Subcutaneous abdominal adipose tissue (tissue), 5 donors: ENCODE measurements at regions not wholly inside any gene's neighbourhood (a gene's known extent, or its start where the extent isn't known, plus 50 kb on each side); places are given as distances from the start of the nearest gene placed in this dataset.
"Not testable (repeated sequence)": the region's sequence is repeated elsewhere in the genome, so short reads cannot be mapped to it uniquely, and the experiment has no call there.

ENCODE experiments used
- H3K27ac ChIP-seq: one replicate; pipeline ENCODE4 v1.7.0; 2013; ENCODE audit warnings: low read depth, mild to moderate bottlenecking, inconsistent platforms, low read length, moderate library complexity
- H3K27me3 ChIP-seq, 5 donors: one replicate each; pipeline ENCODE4 v1.7.0; 2013; ENCODE audit warnings: low read length in 5 of 5, inconsistent platforms in 1 of 5; ENCODE audit not compliant: control insufficient read depth in 5 of 5, insufficient read depth in 4 of 5
- H3K36me3 ChIP-seq, 5 donors: one replicate each; pipeline ENCODE4 v1.7.0; 2013; ENCODE audit warnings: low read length in 5 of 5; ENCODE audit not compliant: control insufficient read depth in 5 of 5, insufficient read depth in 5 of 5
- H3K4me1 ChIP-seq, 5 donors: one replicate each; pipeline ENCODE4 v1.7.0; 2013; ENCODE audit warnings: low read length in 5 of 5, mild to moderate bottlenecking in 3 of 5, moderate library complexity in 1 of 5; ENCODE audit not compliant: control insufficient read depth in 5 of 5, insufficient read depth in 5 of 5
- H3K4me3 ChIP-seq, 5 donors: one replicate each; pipeline ENCODE4 v1.7.0; 2013; ENCODE audit warnings: low read length in 5 of 5, low read depth in 1 of 5
- H3K9ac ChIP-seq, 5 donors: one replicate each; pipeline ENCODE4 v1.7.0; 2013; ENCODE audit warnings: low read length in 5 of 5, mild to moderate bottlenecking in 4 of 5, moderate library complexity in 3 of 5
- H3K9me3 ChIP-seq, 5 donors: one replicate each; pipeline ENCODE4 v1.7.0; 2013; ENCODE audit warnings: low read length in 5 of 5; ENCODE audit not compliant: control insufficient read depth in 5 of 5
- donor health status: healthy.
- donor health status: healthy.
- donor health status: healthy.
- donor health status: healthy.
- donor health status: healthy.

DNA sequence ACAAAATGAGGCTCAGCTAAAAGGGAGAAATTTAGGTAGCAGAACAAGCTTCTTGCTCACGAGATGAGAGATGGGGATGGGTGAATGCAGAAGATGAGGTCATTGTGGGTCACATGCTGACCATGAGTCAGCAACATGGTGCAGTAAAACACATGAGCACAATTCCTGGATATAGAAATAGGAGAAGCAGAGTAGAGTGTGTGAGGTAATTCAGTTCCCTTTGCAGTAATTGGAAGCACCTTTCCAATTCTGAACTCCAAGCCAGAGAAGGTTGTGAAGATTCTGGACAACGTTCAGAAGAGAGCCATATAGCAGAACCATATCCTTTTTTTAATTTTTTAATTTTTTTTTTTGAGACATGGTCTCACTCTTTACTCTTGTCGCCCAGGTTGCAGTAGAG lies 62.0 kb upstream of the LMNTD1 start:
- Histone ChIP-seq H3K27me3 (no peaks in the 10 kb centered on the region), H3K4me3 (no peak overlapping the region), H3K4me1 (no peaks in the 10 kb centered on the region), H3K9me3 (no peaks in the 10 kb centered on the region), H3K36me3 (no peaks in the 10 kb centered on the region), H3K27ac (no peak overlapping the region), H3K9ac (no peak overlapping the region)

DNA sequence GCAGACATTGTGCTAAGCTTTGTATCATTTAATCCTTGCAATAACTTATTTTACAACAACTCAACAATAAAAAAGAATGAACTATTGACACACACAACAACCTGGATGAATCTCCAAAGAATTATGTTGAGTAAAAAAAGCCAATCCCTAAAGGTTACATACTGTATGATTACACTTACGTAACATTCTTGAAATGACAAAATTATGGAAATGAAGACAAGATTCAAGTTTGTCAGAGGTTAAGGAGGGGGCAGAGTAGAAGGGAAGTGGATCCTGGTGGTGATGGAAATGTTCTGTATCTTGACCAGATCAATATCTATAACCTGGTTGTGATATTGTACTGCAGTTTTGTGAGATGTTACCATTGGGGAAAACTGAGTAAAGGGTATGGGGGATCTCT lies 63.2 kb upstream of the LMNTD1 start:
- Histone ChIP-seq H3K4me3 (no peak overlapping the region), H3K9ac (no peak overlapping the region), H3K27ac (no peak overlapping the region), H3K36me3 (no peaks in the 10 kb centered on the region), H3K4me1 (no peaks in the 10 kb centered on the region), H3K27me3 (no peaks in the 10 kb centered on the region), H3K9me3 (no peaks in the 10 kb centered on the region)

DNA sequence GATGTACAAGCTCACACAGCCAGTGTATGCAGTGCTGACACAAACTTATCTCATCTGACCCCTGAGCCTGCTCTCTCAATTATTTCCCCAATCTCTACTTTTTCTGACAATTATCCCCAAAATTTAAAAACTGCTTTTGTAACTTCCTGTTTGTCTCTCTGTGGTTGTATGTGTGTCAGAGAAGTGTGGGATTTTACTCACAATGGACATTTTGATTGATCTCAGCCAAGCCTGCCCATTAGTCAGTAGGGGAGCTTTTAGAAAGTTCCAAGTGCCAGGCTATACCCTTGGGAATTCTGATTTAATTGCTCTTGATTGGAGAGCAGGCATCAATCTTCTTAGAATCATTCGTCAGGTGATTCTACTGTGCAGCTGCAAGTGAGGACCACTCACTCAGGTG lies 64.9 kb upstream of the LMNTD1 start:
- Histone ChIP-seq H3K4me1 (no peaks in the 10 kb centered on the region), H3K27ac (no peak overlapping the region), H3K27me3 (no peaks in the 10 kb centered on the region), H3K9ac (no peak overlapping the region), H3K36me3 (no peaks in the 10 kb centered on the region), H3K4me3 (no peak overlapping the region), H3K9me3 (no peaks in the 10 kb centered on the region)

DNA sequence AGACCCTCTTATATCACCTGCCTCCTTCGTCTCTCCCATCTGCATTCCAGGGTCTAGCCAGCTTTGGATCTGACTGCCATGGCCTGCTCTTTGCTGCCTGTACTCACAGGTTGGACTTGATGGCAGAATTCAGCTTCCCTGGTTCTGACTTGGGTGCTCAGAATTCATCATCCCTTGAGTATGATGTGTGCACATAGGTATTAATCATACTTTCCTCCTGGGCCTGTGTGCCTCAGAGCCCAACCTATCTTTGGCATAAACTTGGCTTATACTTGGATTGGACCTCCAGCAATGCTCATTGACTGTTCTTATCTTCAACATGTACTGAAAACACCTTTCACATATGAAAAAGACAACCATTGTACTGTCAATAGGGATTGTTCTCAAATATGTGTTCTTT lies 70.7 kb upstream of the LMNTD1 start:
- Histone ChIP-seq H3K9ac (no peak overlapping the region), H3K27ac (no peak overlapping the region), H3K4me1 (no peaks in the 10 kb centered on the region), H3K9me3 (no peaks in the 10 kb centered on the region), H3K36me3 (no peaks in the 10 kb centered on the region), H3K27me3 (no peaks in the 10 kb centered on the region), H3K4me3 (no peak overlapping the region)

DNA sequence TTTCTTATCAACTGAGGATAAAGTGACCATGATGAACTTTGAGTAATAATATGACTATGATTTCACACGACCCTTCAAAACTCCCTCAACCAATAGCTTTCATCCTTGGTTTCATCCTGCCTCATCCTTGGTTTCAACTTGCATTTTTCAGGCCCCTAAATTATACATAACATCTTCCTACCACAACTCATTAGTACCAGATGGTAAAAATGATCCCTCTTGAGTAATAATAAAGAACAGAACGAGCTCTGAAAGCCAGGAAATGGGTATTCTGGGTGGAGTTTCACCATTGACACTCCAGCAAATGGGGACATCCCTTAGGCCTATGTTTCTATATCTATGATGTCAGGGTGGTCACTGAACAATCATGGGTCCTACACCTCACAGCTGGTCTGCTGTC lies 72.1 kb upstream of the LMNTD1 start:
- H3K27ac ChIP-seq: no peak overlapping the region
- no peak overlapping the region for H3K9ac ChIP-seq
- H3K27me3 ChIP-seq: no peaks in the 10 kb centered on the region
- no peak overlapping the region for H3K4me3 ChIP-seq
- H3K4me1 ChIP-seq: no peaks in the 10 kb centered on the region
- H3K9me3 ChIP-seq: no peaks in the 10 kb centered on the region
- no peaks in the 10 kb centered on the region for H3K36me3 ChIP-seq

DNA sequence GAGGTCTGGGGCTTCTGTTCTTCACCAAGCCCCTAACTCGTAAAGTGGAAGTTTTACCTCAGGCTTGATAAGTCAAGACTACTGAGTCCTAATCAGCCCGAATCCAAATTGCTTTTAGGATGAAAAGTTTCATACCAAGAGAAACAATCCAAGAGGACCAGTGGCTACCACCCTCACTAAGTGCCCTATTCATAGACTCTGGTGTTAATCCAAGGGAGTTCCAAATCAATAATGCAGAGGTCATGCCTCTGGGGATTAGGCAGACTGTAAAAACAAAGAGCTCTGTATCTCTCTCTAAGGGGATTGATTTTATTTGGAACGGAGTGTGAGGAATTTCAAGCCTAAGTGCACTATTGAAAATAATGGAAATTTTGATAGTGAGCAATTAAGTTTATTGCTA lies 76.3 kb upstream of the LMNTD1 start:
- H3K4me1 ChIP-seq: no peaks in the 10 kb centered on the region
- no peak overlapping the region for H3K4me3 ChIP-seq
- no peak overlapping the region for H3K9ac ChIP-seq
- H3K27me3 ChIP-seq: no peaks in the 10 kb centered on the region
- no peaks in the 10 kb centered on the region for H3K36me3 ChIP-seq
- H3K27ac ChIP-seq: no peak overlapping the region
- no peaks in the 10 kb centered on the region for H3K9me3 ChIP-seq

DNA sequence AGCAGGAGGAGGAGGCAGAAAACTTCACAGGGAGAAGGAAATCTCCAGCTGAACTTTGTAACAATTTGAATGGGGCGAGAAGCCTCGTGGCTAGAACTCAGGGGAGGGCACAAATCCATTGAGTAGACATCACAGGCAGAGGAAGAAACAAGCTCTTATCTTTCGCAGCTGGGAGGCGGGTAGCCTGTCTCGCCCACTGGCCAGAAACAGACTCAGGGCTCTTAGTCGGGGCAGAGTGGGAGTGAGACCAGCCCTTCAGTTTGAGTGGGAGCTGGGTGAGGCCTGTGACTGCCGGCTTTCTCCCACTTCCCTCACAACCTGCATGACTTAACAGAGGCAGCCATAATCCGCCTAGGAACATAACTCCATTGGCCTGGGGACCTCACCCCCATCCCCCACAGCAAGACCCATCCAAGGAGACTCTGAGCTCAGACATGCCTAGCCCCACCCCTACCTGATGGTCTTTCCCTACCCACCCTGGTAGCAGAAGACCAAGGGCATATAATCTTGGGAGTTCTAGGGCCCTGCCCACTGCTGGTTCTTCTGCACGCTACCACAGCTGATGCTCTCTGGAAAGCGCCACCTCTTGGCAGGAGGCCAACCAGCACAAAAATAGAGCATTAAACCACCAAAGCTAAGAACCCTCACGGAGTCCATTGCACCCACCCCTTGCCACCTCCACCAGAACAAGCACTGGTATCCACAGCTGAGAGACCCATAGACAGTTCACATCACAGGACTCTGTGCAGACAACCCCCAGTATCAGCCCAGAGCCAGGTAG lies 77.8 kb upstream of the LMNTD1 start:
- not testable (repeated sequence) for H3K36me3 ChIP-seq

DNA sequence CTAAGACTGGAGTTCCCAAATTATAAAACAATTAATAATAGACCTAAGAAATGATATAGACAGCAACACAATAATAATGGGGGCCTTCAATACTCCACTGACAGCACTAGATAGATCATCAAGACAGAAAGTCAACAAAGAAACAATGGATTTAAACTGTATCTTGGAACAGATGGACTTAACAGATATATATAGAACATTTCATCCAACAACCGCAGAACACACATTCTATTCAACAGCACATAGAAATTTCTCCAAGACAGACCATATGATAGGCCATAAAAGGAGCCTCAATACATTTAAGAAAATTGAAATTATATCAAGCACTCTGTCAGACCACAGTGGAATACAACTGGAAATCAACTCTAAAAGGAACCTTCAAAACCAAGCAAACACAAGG lies 80.1 kb upstream of the LMNTD1 start:
- not testable (repeated sequence) for H3K9ac ChIP-seq

More for the DNA sequence above, 77.8 kb upstream of the LMNTD1 start:
- not testable (repeated sequence) for H3K27ac ChIP-seq, H3K9ac ChIP-seq, H3K4me1 ChIP-seq, H3K4me3 ChIP-seq, H3K27me3 ChIP-seq, H3K9me3 ChIP-seq

DNA sequence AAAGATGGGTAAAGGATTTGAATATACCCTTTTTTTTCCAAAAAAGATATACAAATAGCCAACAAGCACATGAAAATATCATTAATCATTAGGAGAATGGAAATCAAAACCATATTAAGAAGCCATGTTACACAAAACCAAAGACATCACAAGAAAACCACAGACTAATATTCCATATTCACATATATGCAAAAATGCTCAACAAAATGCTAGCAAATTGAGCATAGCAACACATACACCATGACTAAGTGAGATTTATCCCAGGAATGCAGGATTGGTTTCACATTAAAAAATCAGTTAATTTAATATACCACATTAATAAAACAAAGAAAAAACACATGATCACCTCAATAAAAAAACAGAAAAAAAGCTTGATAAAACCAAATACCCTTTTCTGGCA lies 84.7 kb upstream of the LMNTD1 start:
- Histone ChIP-seq H3K36me3 (no peaks in the 10 kb centered on the region), H3K27ac (no peak overlapping the region), H3K4me1 (no peaks in the 10 kb centered on the region), H3K9me3 (peaks cover 0 to 4% (median 0%) of the 10 kb centered on the region in 5 donors), H3K9ac (no peak overlapping the region), H3K27me3 (no peaks in the 10 kb centered on the region), H3K4me3 (no peak overlapping the region)

More for the DNA sequence above, 80.1 kb upstream of the LMNTD1 start:
- not testable (repeated sequence) for H3K4me3 ChIP-seq, H3K36me3 ChIP-seq, H3K27me3 ChIP-seq, H3K9me3 ChIP-seq, H3K4me1 ChIP-seq, H3K27ac ChIP-seq

DNA sequence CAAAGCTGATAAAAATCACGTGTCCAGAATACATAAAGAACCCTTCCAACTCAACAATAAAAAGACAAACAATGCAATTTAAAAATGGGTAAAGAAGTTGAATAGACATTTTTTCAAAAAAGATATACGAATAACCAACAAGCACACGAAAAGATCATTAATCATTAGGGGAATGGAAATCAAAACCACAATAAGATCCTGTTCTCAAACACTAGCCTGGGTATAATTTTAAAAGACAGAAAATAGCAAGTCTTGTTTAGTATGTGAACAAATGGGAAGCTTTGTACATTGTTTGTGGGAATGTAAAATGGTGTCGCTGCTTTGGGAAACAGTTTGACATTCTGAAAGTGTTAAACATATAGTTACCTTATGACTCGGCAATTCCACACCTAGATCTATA lies 86.3 kb upstream of the LMNTD1 start:
- Histone ChIP-seq H3K4me1 (no peaks in the 10 kb centered on the region), H3K27ac (no peak overlapping the region), H3K9ac (no peak overlapping the region), H3K36me3 (no peaks in the 10 kb centered on the region), H3K27me3 (no peaks in the 10 kb centered on the region), H3K9me3 (peaks cover 0 to 4% (median 0%) of the 10 kb centered on the region in 5 donors), H3K4me3 (no peak overlapping the region)
